ENCODE measurements at regions not wholly inside any gene's neighbourhood (a gene's known extent, or its start where the extent isn't known, plus 50 kb on each side); places are given as distances from the start of the nearest gene placed in this dataset.
A peak's percentile ranks its signal among the peaks of the same experiment; 100 is the strongest.

DNA sequence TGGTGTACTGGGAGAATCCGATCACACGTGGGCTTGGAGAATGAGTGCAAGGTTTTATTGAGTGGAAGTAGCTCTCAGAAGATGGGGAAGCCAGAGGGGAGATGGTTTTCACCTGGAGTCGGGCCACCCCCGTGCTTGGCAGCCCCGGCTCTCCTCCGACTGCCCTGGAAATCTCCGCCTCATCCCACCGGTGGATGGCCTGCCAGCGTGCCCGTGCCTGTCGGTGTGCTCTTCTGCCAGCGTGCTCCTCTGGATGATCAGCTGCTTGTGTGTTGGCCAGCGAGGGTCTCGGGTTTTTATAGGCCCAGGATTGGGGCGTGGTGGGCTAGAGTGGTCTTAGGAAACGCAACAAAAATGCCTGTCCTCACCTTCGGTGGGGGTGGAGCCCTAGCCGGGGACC is 368.0 kb downstream of the FAT4 start:
- no peaks in the 10 kb centered on the region for H3K9me3 ChIP-seq
- ATAC-seq (ENCODE audit: low FRiP score in 2 of 2) (peak in 1 of 2 donors; percentile 30), DNase-seq (peak in 1 of 2 donors; percentile 34)
- no peaks in the 10 kb centered on the region for H3K4me1 ChIP-seq
- 94 to 95% methylated on average over 17 to 18 of the region's 18 CpGs for whole genome bisulfite sequencing, 2 donors
- no peak overlapping the region for H3K27ac ChIP-seq
- no peaks in the 10 kb centered on the region for H3K36me3 ChIP-seq
- no peaks in the 10 kb centered on the region for H3K27me3 ChIP-seq
- TF ChIP-seq POLR2A (IDR thresholded peaks at IDR 0.05) (no peak), EP300 (IDR thresholded peaks at IDR 0.05) (no peak), POLR2AphosphoS5 (IDR thresholded peaks at IDR 0.05) (no peak), CTCF (IDR thresholded peaks at IDR 0.05) (no peak)
- no peak overlapping the region for H3K4me3 ChIP-seq

- no peak for DNase-seq
- Histone ChIP-seq H3K9me3 (no peaks in the 10 kb centered on the region), H3K4me1 (no peaks in the 10 kb centered on the region), H3K4me3 (no peak overlapping the region), H3K27me3 (no peaks in the 10 kb centered on the region), H3K27ac (no peak overlapping the region), H3K36me3 (no peaks in the 10 kb centered on the region)
- TF ChIP-seq EP300 (IDR thresholded peaks at IDR 0.05), result no peak
- no peak for TF ChIP-seq CTCF (IDR thresholded peaks at IDR 0.05)
- WGBS, 2 donors, result 90 to 92% methylated on average over 3 of the region's 3 CpGs
- ATAC-seq (ENCODE audit: low FRiP score in 2 of 2), result no peak
Observed at GRCh38 chr4:125688841-125689240, 374.1 kb downstream of the FAT4 start.

DNA sequence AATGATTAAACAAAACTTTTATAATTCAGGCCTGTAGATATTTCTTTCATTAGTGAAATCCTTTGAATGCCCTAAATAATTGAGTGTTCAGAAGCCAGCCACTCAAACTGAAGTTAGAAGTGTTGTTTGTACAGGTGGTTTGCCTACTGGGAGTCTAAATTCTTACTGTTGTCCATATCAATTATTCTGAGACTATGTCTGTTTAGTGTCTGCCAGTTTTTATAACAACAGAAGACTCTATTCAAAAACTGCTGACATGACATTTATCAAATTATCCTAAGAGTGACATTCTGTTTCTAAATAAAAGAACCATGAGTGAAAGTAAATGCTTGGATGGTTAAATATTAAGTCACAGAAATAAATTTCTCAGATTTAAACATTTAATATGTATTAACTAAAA is 375.1 kb downstream of the FAT4 start:
- Histone ChIP-seq H3K4me3 (no peak overlapping the region), H3K36me3 (no peaks in the 10 kb centered on the region), H3K9me3 (no peaks in the 10 kb centered on the region), H3K4me1 (no peaks in the 10 kb centered on the region), H3K27me3 (no peaks in the 10 kb centered on the region), H3K27ac (no peak overlapping the region)
- no peak for ATAC-seq (ENCODE audit: low FRiP score in 2 of 2)
- DNase-seq, result no peak
- no peak for TF ChIP-seq POLR2AphosphoS5 (IDR thresholded peaks at IDR 0.05)
- TF ChIP-seq EP300 (IDR thresholded peaks at IDR 0.05), result no peak
- TF ChIP-seq POLR2A (IDR thresholded peaks at IDR 0.05), result no peak
- no peak for TF ChIP-seq CTCF (IDR thresholded peaks at IDR 0.05)

DNA sequence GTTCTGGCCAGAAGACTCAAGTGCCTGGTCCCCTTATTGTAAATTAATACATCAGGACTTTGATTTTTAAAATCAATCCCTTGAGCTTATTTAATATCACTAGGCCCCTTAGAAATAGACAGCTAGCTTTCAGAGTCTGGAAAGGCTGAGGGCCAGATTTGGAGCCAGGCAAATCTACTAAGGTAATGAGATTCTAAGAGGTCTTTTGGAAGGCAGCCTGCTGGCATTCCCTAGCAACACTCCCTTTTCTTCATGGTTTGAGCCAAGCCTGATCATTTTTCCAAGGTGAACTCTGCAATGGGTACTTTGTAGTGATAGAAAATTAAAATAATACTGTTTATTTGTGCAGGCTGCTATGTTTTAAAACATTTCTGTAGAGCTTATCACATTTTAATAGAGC is 378.5 kb downstream of the FAT4 start:
- Histone ChIP-seq H3K27ac (no peak overlapping the region), H3K9me3 (no peaks in the 10 kb centered on the region), H3K27me3 (no peaks in the 10 kb centered on the region), H3K4me3 (no peak overlapping the region), H3K36me3 (no peaks in the 10 kb centered on the region), H3K4me1 (no peaks in the 10 kb centered on the region)
- DNase-seq, result no peak
- no peak for ATAC-seq (ENCODE audit: low FRiP score in 2 of 2)
- TF ChIP-seq EP300 (IDR thresholded peaks at IDR 0.05) (no peak), CTCF (IDR thresholded peaks at IDR 0.05) (no peak), POLR2AphosphoS5 (IDR thresholded peaks at IDR 0.05) (no peak), POLR2A (IDR thresholded peaks at IDR 0.05) (no peak)

DNA sequence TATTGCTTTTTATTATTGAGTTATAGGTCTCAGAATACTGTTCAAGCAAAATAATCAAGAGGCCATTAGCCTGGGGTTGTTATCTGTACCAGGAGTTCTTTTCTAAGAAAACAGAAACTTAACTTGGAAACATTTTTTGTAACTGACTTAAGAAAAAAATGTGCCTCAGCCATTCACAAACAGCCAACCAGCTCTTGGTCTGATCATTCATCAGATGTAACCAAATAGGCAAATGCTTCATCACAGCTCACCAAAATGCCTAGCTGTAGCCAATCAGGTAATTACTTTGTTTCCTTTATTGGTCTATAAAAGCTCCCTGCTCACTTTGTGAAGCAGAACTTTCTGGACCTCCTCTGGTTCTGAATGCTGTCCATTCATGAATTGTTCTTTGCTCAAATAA is 387.7 kb downstream of the FAT4 start:
- H3K27ac ChIP-seq, result no peak overlapping the region
- no peak for ATAC-seq (ENCODE audit: low FRiP score in 2 of 2)
- TF ChIP-seq POLR2AphosphoS5 (IDR thresholded peaks at IDR 0.05) (no peak), CTCF (IDR thresholded peaks at IDR 0.05) (no peak), POLR2A (IDR thresholded peaks at IDR 0.05) (no peak), EP300 (IDR thresholded peaks at IDR 0.05) (no peak)
- no peaks in the 10 kb centered on the region for H3K36me3 ChIP-seq
- H3K4me3 ChIP-seq, result no peak overlapping the region
- no peaks in the 10 kb centered on the region for H3K27me3 ChIP-seq
- no peak for DNase-seq
- H3K4me1 ChIP-seq, result peaks cover 0 to 4% (median 0%) of the 10 kb centered on the region in 4 donors
- no peaks in the 10 kb centered on the region for H3K9me3 ChIP-seq
